ENCODE measurements at regions not wholly inside any gene's neighbourhood (a gene's known extent, or its start where the extent isn't known, plus 50 kb on each side); places are given as distances from the start of the nearest gene placed in this dataset.

GRCh38 chr4:13966231-13967195 lies 339.0 kb upstream of the BOD1L1 start (continued):
- no peak for TF ChIP-seq ETS1 (IDR thresholded peaks at IDR 0.05)
- no peak for TF ChIP-seq CREB1 (CRISPR knock-in tag; IDR thresholded peaks at IDR 0.05; ENCODE audit: low read depth)
- no peak for TF ChIP-seq EZH2phosphoT487 (IDR thresholded peaks at IDR 0.05; ENCODE audit: unreplicated experiment)
- no peak for TF ChIP-seq POLR2AphosphoS5 (IDR thresholded peaks at IDR 0.05; ENCODE audit: low read depth)
- TF ChIP-seq CTCF (conservative IDR thresholded peaks at IDR 0.05; ENCODE audit: low read depth in 2 of 2) = no peak

- no peak overlapping the region for H2AFZ ChIP-seq
- H3K4me1 ChIP-seq (ENCODE audit: insufficient read depth) = no peaks in the 10 kb centered on the region
- H3K79me2 ChIP-seq (replicated peaks; ENCODE audit: insufficient read depth) = no peaks in the 10 kb centered on the region
- H3K27ac ChIP-seq (ENCODE audit: low read depth) = no peak overlapping the region
- H3K9me2 ChIP-seq (ENCODE audit: insufficient read depth) = peaks cover 12% of the 10 kb centered on the region; the same call in 1 of the 2 replicates
- H3F3A ChIP-seq (replicated peaks; ENCODE audit: low read depth) = no peaks in the 10 kb centered on the region
- DNase-seq (ENCODE audit: low spot score) (no peak), ATAC-seq (no peak)
- Mint-ChIP-seq H3K4me1 (peaks cover 10% of the 10 kb centered on the region), H3K27ac (no peak overlapping the region), H3K4me3 (no peak overlapping the region), H3K36me3 (ENCODE audit: low read depth) (no peaks in the 10 kb centered on the region), H3K27me3 (ENCODE audit: insufficient read depth, low read depth, poor library complexity) (no peaks in the 10 kb centered on the region), H3K9me3 (no peaks in the 10 kb centered on the region)
- H3K36me3 ChIP-seq (ENCODE audit: insufficient read depth) = no peaks in the 10 kb centered on the region
- TF ChIP-seq NANOG (IDR thresholded peaks at IDR 0.05; ENCODE audit: borderline replicate concordance) = no peak
- TF ChIP-seq CREB1 (CRISPR knock-in tag; IDR thresholded peaks at IDR 0.05; ENCODE audit: low read depth) = no peak
- no peak for TF ChIP-seq ZNF331 (CRISPR knock-in tag; IDR thresholded peaks at IDR 0.05; ENCODE audit: low read depth)
- no peaks in the 10 kb centered on the region for H3K27me3 ChIP-seq (ENCODE audit: insufficient read depth)
- no peak overlapping the region for H3K4me3 ChIP-seq
- H3K4me2 ChIP-seq = no peak overlapping the region
- no peaks in the 10 kb centered on the region for H4K20me1 ChIP-seq (replicated peaks; ENCODE audit: insufficient read depth)
Measured at GRCh38 chr4:13968723-13969122, 341.2 kb upstream of the BOD1L1 start.

- Histone ChIP-seq H3K4me2 (no peak overlapping the region), H3K36me3 (ENCODE audit: insufficient read depth) (no peaks in the 10 kb centered on the region), H3K4me3 (no peak overlapping the region), H4K20me1 (replicated peaks; ENCODE audit: insufficient read depth) (no peaks in the 10 kb centered on the region), H3K4me1 (ENCODE audit: insufficient read depth) (no peaks in the 10 kb centered on the region), H3K27me3 (ENCODE audit: insufficient read depth) (no peaks in the 10 kb centered on the region), H3F3A (replicated peaks; ENCODE audit: low read depth) (no peaks in the 10 kb centered on the region), H3K79me2 (replicated peaks; ENCODE audit: insufficient read depth) (no peaks in the 10 kb centered on the region), H3K27ac (ENCODE audit: low read depth) (no peak overlapping the region), H2AFZ (peak overlapping the region; percentile 16; the same call in 1 of the 2 replicates), H3K9me2 (ENCODE audit: insufficient read depth) (peaks cover 15% of the 10 kb centered on the region; the same call in 1 of the 2 replicates)
- peaks cover 10% of the 10 kb centered on the region for H3K4me1 Mint-ChIP-seq
- no peak overlapping the region for H3K27ac Mint-ChIP-seq
- no peak overlapping the region for H3K4me3 Mint-ChIP-seq
- H3K27me3 Mint-ChIP-seq (ENCODE audit: insufficient read depth, low read depth, poor library complexity) = no peaks in the 10 kb centered on the region
- DNase-seq (ENCODE audit: low spot score) (no peak), ATAC-seq (no peak)
- no peaks in the 10 kb centered on the region for H3K36me3 Mint-ChIP-seq (ENCODE audit: low read depth)
- H3K9me3 Mint-ChIP-seq = no peaks in the 10 kb centered on the region
- no peak for TF ChIP-seq POLR2AphosphoS5 (IDR thresholded peaks at IDR 0.05; ENCODE audit: low read depth)
- no peak for TF ChIP-seq CREB1 (CRISPR knock-in tag; IDR thresholded peaks at IDR 0.05; ENCODE audit: low read depth)
- no peak for TF ChIP-seq CTCF (conservative IDR thresholded peaks at IDR 0.05; ENCODE audit: low read depth in 2 of 2)
- no peak for TF ChIP-seq JUNB (IDR thresholded peaks at IDR 0.05; ENCODE audit: unreplicated experiment)
- no peak for TF ChIP-seq NANOG (IDR thresholded peaks at IDR 0.05; ENCODE audit: borderline replicate concordance)
- no peak for TF ChIP-seq EZH2phosphoT487 (IDR thresholded peaks at IDR 0.05; ENCODE audit: unreplicated experiment)
- no peak for TF ChIP-seq STAT1 (IDR thresholded peaks at IDR 0.05; ENCODE audit: unreplicated experiment)
- no peak for TF ChIP-seq ZNF331 (CRISPR knock-in tag; IDR thresholded peaks at IDR 0.05; ENCODE audit: low read depth)
Measured at GRCh38 chr4:13970349-13970748, 342.8 kb upstream of the BOD1L1 start.

Data from GM23338 (cell line).